NCI-H345 treated with DMSO at 0.1 percent for 48 hours (cell line): ENCODE measurements at regions not wholly inside any gene's neighbourhood (a gene's known extent, or its start where the extent isn't known, plus 50 kb on each side); places are given as distances from the start of the nearest gene placed in this dataset.

Experiments
- DNase-seq: peaks from one replicate; lab custom pipeline; 2025; ENCODE audit not compliant: unreplicated experiment; lab: John Stamatoyannopoulos, UW

DNA sequence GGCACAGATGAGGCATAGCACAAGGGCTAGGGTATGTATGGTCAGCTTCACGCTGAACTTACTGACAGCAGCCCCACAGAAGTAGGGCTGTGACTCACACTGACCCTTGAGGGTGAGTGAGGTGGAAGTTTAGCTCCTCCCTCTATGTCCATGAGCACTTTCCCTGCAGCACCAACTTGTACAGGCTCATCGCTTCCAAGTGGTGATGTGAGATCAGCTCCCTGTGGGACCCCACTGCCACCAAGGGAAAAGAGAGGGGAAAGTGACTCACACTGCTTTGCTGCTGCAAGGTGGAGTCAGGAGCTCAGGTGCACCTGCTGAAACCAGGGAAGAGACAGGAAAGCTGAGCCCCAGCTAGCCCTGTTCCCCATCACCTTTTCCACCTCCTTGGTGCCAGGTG is 91.5 kb downstream of the TEX51 start:
- DNase-seq: no peak

DNA sequence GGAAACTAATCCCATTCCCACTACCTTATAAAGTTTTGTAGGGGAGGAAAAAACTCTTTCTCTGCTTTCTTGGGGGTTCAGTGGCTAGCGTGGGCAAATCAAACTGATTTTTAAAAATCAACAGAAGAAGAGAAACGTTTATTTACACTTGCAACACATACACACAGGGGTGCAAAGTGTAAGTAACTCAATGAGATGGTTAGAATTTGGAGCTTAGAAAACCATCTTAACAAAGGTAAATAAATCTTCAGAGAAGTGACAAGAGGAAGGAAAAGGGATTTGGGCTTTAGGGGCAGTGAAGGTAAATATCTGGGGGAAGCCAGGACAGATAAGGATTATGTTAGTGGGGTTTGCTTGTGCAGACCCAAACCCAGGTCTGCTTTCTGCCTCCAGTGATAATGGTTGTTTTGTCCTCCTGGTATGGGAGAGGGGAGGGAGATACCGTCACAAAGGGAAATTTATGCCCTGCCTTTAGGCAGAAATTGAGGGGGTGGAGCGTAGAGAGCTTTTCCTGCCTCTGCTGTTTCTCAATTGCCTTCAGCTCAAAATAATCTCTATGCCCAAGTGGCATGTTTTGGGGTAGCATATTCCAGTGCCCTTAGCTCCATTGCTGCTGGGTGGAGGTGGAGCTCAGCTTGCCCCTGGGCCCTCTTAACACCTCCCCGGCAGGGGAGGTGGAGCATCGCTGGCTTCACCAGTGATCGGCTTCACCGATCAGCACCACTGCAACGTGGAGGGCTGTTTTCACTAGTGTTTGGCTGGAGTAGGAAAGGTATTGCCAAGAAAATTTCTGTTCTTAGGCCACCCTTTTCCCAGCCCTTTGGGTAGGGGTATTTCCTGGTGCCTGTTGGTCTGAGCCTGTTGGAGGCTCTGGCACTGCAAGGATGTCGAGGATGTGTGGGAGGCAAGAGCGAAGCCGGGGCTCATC is 92.2 kb downstream of the TEX51 start:
- no peak for DNase-seq

DNA sequence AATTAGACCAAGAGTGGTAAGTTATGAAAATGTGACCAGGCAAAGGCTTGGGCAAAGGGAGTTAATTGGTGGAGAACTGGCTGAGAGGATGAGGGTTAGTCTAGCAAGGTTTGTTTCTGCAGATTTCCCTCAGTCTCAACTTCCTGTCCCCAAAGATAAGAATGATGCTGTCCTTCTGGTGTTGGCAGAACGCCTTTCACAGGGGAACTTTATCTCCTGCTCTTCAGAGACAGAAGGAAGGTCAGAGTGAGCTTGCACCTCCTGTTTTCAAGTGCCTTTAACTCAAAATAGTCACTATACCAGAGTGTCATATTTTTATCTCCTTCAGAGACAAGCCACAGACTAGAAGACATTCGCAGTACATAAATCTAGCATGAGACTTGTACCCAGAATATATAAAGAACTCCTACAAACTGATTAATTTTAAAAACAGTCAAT is 95.7 kb downstream of the TEX51 start:
- DNase-seq: no peak

DNA sequence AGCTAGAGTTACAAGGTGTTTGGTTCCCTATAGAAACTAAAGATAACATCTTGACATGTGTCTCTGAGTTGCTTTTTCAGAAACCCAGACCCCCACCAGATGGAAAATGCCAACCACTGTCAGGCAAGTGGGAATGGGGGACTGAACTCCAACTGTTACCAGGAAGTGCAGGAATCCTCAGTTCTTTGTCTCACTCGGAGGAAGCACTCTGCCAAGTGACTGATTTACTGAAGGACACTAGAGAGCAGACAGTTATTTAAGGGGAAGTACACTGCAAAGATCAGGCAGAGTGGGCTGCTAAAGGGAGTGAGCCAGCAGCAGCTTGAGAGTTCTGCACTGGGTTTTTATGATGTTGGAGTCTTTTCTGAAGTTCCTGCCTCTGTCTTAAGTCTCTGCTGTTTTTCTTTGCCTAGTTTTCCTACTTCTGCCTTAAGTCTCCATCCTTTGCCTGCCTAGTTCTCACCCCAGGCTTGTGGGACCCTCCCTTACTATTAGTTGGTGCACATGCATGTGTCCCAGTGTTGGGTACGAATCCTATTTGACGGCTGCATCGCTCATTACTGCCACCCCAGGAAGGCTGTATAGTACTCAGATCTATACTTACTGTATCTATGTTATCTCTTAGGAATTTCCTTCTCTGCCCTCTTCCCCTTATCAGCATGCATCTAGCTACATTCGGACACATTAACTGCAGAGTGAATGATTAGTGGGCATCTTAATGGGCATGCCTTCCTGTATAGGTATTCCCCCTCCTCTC is 97.1 kb downstream of the TEX51 start:
- no peak for DNase-seq

DNA sequence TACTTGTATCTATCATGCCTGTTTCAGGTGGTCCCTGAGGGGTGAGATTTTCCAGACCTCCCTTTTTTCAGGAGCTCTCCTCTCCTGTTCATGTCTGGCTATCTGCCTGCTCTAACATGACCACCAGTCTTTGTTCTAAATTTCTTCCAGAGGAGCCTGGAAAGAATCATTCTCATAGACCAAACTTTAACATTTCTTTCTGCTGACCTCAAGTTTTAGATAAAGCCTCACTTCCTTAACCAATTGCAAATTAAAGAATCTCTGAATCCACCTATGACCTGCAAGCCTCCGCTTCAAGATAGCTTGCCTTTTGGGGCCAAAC is 97.6 kb downstream of the TEX51 start:
- DNase-seq: no peak
